HCT116 (cell line): ENCODE measurements at regions not wholly inside any gene's neighbourhood (a gene's known extent, or its start where the extent isn't known, plus 50 kb on each side); places are given as distances from the start of the nearest gene placed in this dataset.

ENCODE experiments used
- ATAC-seq: fragments of 200-7000 bp; cut with Tn5 transposase; 2 replicates; pipeline ENCODE4 v1.9.1; 2020; ENCODE audit warnings: mild to moderate bottlenecking, moderate library complexity
- BruUV-seq: library from RNA; stranded (reverse); fragments of 400-500 nt; replicated peaks from 2 replicates; lab custom pipeline; 2021; lab: Mats Ljungman, UMichigan
- CTCF ChIA-PET: fragments of 300-600 bp; sonication (Branson Sonifier 250); formaldehyde crosslinking; loops from one replicate; lab custom pipeline; 2021; ENCODE audit warnings: antibody characterized with exemption; lab: Charles Lee
- POLR2A ChIA-PET: fragments of 300-600, 350-600 bp; sonication (Branson Sonifier 250); formaldehyde crosslinking; loops from one replicate; lab custom pipeline; 2021; ENCODE audit warnings: antibody characterized with exemption; lab: Charles Lee
- RAD21 ChIA-PET, 2 experiments: fragments of 300-600 bp; sonication (Branson Sonifier 250); formaldehyde crosslinking; loops; one replicate each; lab custom pipeline; 2023; ENCODE audit warnings: low total read pairs in 2 of 2; ENCODE audit not compliant: uncharacterized antibody in 2 of 2, unreplicated experiment in 2 of 2, low non-redundant PET in 1 of 2; lab: Charles Lee
- DNase-seq: peaks from one replicate; pipeline ENCODE4 v3.0.0-alpha.2; 2010; ENCODE audit warnings: low read depth, low spot score
- H2AFZ ChIP-seq: fragments of 200-600 bp; shearing (Covaris generic), sonication (generic); 2 replicates; pipeline ENCODE4 v1.6.1; 2017; ENCODE audit warnings: low read depth, mixed run types, mixed read lengths, antibody characterized with exemption, low read length; ENCODE audit not compliant: poor library complexity, severe bottlenecking
- H3K27ac ChIP-seq: 2 replicates; pipeline ENCODE4 v1.5.1; 2012; ENCODE audit warnings: low read depth, low read length
- H3K27me3 ChIP-seq: fragments of 200-600 bp; sonication (generic); 2 replicates; pipeline ENCODE4 v1.6.1; 2016; ENCODE audit warnings: mixed run types, low read length, mixed read lengths; ENCODE audit not compliant: insufficient read depth
- H3K36me3 ChIP-seq, 2 experiments: fragments of 200-500 bp in 1 of 2; fragments of 200-600 bp in 1 of 2; sonication (Bioruptor generic) in 1 of 2; sonication (generic) in 1 of 2; 2 replicates each; pipeline versions ENCODE4 v1.5.1 to v1.6.1; 2014 to 2016; ENCODE audit warnings: low read length in 2 of 2, inconsistent platforms in 1 of 2, mixed read lengths in 1 of 2, mixed run types in 1 of 2; ENCODE audit not compliant: insufficient read depth in 2 of 2, control insufficient read depth in 1 of 2
- H3K4me1 ChIP-seq, 2 experiments: fragments of 200-600 bp in 1 of 2; sonication (generic) in 1 of 2; 2 replicates each; pipeline versions ENCODE4 v1.5.1 to v1.6.1; 2012 to 2017; ENCODE audit warnings: low read length in 2 of 2, inconsistent platforms in 1 of 2, mild to moderate bottlenecking in 1 of 2, mixed read lengths in 1 of 2, mixed run types in 1 of 2, moderate library complexity in 1 of 2; ENCODE audit not compliant: insufficient read depth in 2 of 2, control insufficient read depth in 1 of 2
- H3K4me2 ChIP-seq: fragments of 200-600 bp; sonication (generic); 2 replicates; pipeline ENCODE4 v1.6.1; 2017; ENCODE audit warnings: mixed run types, low read length, mixed read lengths
- H3K4me3 ChIP-seq, 2 experiments: fragments of 200-600 bp in 1 of 2; sonication (generic) in 1 of 2; replicated peaks in 1 of 2; 2 replicates each; pipeline ENCODE4 v1.5.1; 2011 to 2016; ENCODE audit warnings: low read length in 2 of 2, control low read depth in 1 of 2, low read depth in 1 of 2, mild to moderate bottlenecking in 1 of 2, mixed read lengths in 1 of 2, mixed run types in 1 of 2
- H3K79me2 ChIP-seq: fragments of 200-600 bp; sonication (generic); 2 replicates; pipeline ENCODE4 v1.6.1; 2017; ENCODE audit warnings: mild to moderate bottlenecking, mixed run types, low read length, moderate library complexity, mixed read lengths; ENCODE audit not compliant: insufficient read depth
- H3K9ac ChIP-seq: fragments of 200-600 bp; sonication (generic); 2 replicates; pipeline ENCODE4 v1.6.1; 2016; ENCODE audit warnings: low read length, mixed read lengths
- H3K9me2 ChIP-seq: fragments of 200-600 bp; sonication (generic), shearing (Covaris generic); 2 replicates; pipeline ENCODE4 v1.6.1; 2017; ENCODE audit warnings: mixed run types, mild to moderate bottlenecking, moderate library complexity; ENCODE audit not compliant: insufficient read depth
- H3K9me3 ChIP-seq, 2 experiments: fragments of 200-500 bp in 1 of 2; fragments of 200-600 bp in 1 of 2; sonication (Bioruptor generic) in 1 of 2; sonication (generic) in 1 of 2; 2 replicates each; pipeline ENCODE4 v1.6.1; 2014 to 2017; ENCODE audit warnings: low read length in 2 of 2, mixed read lengths in 2 of 2, inconsistent platforms in 1 of 2, low read depth in 1 of 2, mild to moderate bottlenecking in 1 of 2, mixed run types in 1 of 2, moderate library complexity in 1 of 2; ENCODE audit not compliant: control insufficient read depth in 1 of 2, insufficient read depth in 1 of 2
- H4K20me1 ChIP-seq: fragments of 200-600 bp; sonication (generic), shearing (Covaris generic); 2 replicates; pipeline ENCODE4 v1.6.1; 2017; ENCODE audit warnings: mixed run types, mild to moderate bottlenecking, moderate library complexity; ENCODE audit not compliant: insufficient read depth
- CEBPB ChIP-seq: IDR thresholded peaks from 2 replicates; pipeline ENCODE4 v1.6.1; 2012; ENCODE audit warnings: low read depth
- EGR1 ChIP-seq: IDR thresholded peaks from 2 replicates; pipeline ENCODE4 v1.6.1; 2012; ENCODE audit warnings: low read depth
- EZH2 ChIP-seq: fragments of 200-600 bp; sonication (generic); IDR thresholded peaks from 2 replicates; pipeline ENCODE4 v1.6.1; 2017; ENCODE audit warnings: antibody characterized with exemption, mixed run types
- EZH2phosphoT487 ChIP-seq: fragments of 200-600 bp; IDR thresholded peaks from 2 replicates; pipeline ENCODE4 v1.6.1; 2018; ENCODE audit warnings: antibody characterized with exemption, borderline replicate concordance
- FOSL1 ChIP-seq: IDR thresholded peaks from 2 replicates; pipeline ENCODE4 v1.6.1; 2012; ENCODE audit warnings: low read depth
- JUND ChIP-seq: IDR thresholded peaks from 2 replicates; pipeline ENCODE4 v1.6.1; 2012
- POLR2A ChIP-seq: IDR thresholded peaks from 2 replicates; pipeline ENCODE4 v1.7.0; 2011; ENCODE audit warnings: borderline replicate concordance; ENCODE audit not compliant: insufficient read depth, insufficient read length; ENCODE audit errors: extremely low read depth
- POLR2AphosphoS5 ChIP-seq: IDR thresholded peaks from 2 replicates; pipeline ENCODE4 v1.6.1; 2011; ENCODE audit warnings: mild to moderate bottlenecking, low read depth, low read length, moderate library complexity
- RAD21 ChIP-seq: IDR thresholded peaks from 2 replicates; pipeline ENCODE4 v1.6.1; 2012; ENCODE audit warnings: low read depth, mild to moderate bottlenecking
- SP1 ChIP-seq: IDR thresholded peaks from 2 replicates; pipeline ENCODE4 v1.6.1; 2012; ENCODE audit warnings: low read depth
- TCF7L2 ChIP-seq: IDR thresholded peaks from 2 replicates; pipeline ENCODE4 v1.7.0; 2011; ENCODE audit warnings: borderline replicate concordance, inconsistent platforms; ENCODE audit not compliant: insufficient read depth, insufficient read length; ENCODE audit errors: extremely low read depth
- YY1 ChIP-seq: IDR thresholded peaks from 2 replicates; pipeline ENCODE4 v1.6.1; 2011; ENCODE audit warnings: low read length, low read depth, moderate library complexity, mild to moderate bottlenecking; ENCODE audit not compliant: insufficient replicate concordance; ENCODE audit errors: extremely low read depth
- ZFX ChIP-seq: fragments of 450-650 bp; IDR thresholded peaks from 2 replicates; pipeline ENCODE4 v1.6.1; 2017
- intact Hi-C: fragments of 100-400 bp; cut with micrococcal nuclease; formaldehyde crosslinking; loops from 2 replicates; pipeline ENCODE4 v1.10.0; 2022
- TF ChIP-seq, protein P1 (sequence below): IDR thresholded peaks from 2 replicates; pipeline ENCODE4 v1.6.1; 2011; ENCODE audit warnings: mild to moderate bottlenecking, low read length, moderate library complexity; ENCODE audit not compliant: insufficient replicate concordance; ENCODE audit errors: extremely low read depth
- TF ChIP-seq, protein P2 (sequence below): IDR thresholded peaks from 2 replicates; pipeline ENCODE4 v1.6.1; 2012
- TF ChIP-seq, protein P3 (sequence below): IDR thresholded peaks from 2 replicates; pipeline ENCODE4 v1.6.1; 2012; ENCODE audit warnings: low read depth

DNA sequence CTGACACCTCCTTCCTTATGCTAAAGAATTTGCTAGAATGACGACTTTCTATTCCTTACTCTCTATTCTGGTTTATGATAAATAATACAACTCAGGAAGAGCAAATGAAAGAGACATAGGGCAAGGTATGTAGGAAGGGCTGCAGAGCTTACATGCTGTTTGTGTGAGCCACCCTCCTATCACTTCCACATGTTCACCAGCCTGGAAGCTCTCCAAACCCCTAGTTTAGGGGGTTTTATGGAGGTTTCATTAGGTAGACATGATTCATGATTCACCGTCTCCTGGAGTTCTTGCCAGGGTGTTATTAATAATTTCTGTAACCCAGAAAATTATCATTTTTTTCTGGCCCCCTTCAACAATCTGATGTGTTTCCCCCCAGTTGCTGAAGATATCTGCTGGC, 172.1 kb upstream of the COL8A1 start:
- H3K9me3 ChIP-seq = no peaks in the 10 kb centered on the region
- no peak overlapping the region for H3K4me3 ChIP-seq
- H2AFZ ChIP-seq = no peak overlapping the region
- H4K20me1 ChIP-seq = no peaks in the 10 kb centered on the region
- ChIA-PET RAD21 (no interaction called here), CTCF (no interaction called here), POLR2A (no interaction called here)
- no peaks in the 10 kb centered on the region for H3K36me3 ChIP-seq
- intact Hi-C loops = no loop called here
- H3K27me3 ChIP-seq = peaks cover 11% of the 10 kb centered on the region
- H3K9me2 ChIP-seq = no peaks in the 10 kb centered on the region
- H3K4me1 ChIP-seq = no peaks in the 10 kb centered on the region
- no peak overlapping the region for H3K27ac ChIP-seq
- DNase-seq (no peak), ATAC-seq (no peak)
- H3K79me2 ChIP-seq = no peaks in the 10 kb centered on the region
- no peak overlapping the region for H3K4me2 ChIP-seq
- no peak overlapping the region for H3K9ac ChIP-seq
- BruUV-seq = no TSS peak
- no peak for TF ChIP-seq RAD21
- TF ChIP-seq, protein P1, sequence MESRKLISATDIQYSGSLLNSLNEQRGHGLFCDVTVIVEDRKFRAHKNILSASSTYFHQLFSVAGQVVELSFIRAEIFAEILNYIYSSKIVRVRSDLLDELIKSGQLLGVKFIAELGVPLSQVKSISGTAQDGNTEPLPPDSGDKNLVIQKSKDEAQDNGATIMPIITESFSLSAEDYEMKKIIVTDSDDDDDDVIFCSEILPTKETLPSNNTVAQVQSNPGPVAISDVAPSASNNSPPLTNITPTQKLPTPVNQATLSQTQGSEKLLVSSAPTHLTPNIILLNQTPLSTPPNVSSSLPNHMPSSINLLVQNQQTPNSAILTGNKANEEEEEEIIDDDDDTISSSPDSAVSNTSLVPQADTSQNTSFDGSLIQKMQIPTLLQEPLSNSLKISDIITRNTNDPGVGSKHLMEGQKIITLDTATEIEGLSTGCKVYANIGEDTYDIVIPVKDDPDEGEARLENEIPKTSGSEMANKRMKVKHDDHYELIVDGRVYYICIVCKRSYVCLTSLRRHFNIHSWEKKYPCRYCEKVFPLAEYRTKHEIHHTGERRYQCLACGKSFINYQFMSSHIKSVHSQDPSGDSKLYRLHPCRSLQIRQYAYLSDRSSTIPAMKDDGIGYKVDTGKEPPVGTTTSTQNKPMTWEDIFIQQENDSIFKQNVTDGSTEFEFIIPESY = no peak
- TF ChIP-seq TCF7L2 = no peak
- TF ChIP-seq, protein P2, sequence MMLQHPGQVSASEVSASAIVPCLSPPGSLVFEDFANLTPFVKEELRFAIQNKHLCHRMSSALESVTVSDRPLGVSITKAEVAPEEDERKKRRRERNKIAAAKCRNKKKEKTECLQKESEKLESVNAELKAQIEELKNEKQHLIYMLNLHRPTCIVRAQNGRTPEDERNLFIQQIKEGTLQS = no peak
- no peak for TF ChIP-seq ZFX
- TF ChIP-seq SP1 = no peak
- no peak for TF ChIP-seq EGR1
- no peak for TF ChIP-seq POLR2A
- TF ChIP-seq EZH2phosphoT487 = no peak
- no peak for TF ChIP-seq POLR2AphosphoS5
- TF ChIP-seq CEBPB = no peak
- no peak for TF ChIP-seq FOSL1
- no peak for TF ChIP-seq JUND
- TF ChIP-seq, protein P3, sequence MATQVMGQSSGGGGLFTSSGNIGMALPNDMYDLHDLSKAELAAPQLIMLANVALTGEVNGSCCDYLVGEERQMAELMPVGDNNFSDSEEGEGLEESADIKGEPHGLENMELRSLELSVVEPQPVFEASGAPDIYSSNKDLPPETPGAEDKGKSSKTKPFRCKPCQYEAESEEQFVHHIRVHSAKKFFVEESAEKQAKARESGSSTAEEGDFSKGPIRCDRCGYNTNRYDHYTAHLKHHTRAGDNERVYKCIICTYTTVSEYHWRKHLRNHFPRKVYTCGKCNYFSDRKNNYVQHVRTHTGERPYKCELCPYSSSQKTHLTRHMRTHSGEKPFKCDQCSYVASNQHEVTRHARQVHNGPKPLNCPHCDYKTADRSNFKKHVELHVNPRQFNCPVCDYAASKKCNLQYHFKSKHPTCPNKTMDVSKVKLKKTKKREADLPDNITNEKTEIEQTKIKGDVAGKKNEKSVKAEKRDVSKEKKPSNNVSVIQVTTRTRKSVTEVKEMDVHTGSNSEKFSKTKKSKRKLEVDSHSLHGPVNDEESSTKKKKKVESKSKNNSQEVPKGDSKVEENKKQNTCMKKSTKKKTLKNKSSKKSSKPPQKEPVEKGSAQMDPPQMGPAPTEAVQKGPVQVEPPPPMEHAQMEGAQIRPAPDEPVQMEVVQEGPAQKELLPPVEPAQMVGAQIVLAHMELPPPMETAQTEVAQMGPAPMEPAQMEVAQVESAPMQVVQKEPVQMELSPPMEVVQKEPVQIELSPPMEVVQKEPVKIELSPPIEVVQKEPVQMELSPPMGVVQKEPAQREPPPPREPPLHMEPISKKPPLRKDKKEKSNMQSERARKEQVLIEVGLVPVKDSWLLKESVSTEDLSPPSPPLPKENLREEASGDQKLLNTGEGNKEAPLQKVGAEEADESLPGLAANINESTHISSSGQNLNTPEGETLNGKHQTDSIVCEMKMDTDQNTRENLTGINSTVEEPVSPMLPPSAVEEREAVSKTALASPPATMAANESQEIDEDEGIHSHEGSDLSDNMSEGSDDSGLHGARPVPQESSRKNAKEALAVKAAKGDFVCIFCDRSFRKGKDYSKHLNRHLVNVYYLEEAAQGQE = no peak
- TF ChIP-seq EZH2 = no peak
- no peak for TF ChIP-seq YY1
